Brain pericyte (primary cell): ENCODE measurements at regions not wholly inside any gene's neighbourhood (a gene's known extent, or its start where the extent isn't known, plus 50 kb on each side); places are given as distances from the start of the nearest gene placed in this dataset.

ENCODE experiments used
- DNase-seq: peaks from one replicate; pipeline ENCODE4 v3.0.0-alpha.2; 2012; ENCODE audit warnings: low read depth, low spot score

DNA sequence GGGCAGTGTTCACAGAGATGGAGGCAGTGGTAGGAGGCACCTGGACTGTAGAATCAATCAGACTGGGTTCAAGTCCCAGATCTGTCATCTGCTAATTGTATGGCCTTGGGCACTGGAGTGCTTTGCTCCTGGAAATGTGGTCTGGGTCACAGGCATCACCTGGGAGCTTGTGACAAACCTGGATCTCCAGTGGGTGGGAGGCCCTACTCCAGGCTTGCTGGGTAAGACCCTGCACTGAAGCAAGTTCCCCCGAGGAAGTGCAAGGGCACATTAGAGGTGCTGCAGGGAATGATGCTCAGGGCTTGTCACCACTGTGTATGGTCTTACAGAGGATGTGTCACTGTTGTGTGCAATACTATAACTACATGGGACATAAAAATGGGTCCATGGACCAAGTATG is 220.5 kb upstream of the ID2 start:
- no peak for DNase-seq

DNA sequence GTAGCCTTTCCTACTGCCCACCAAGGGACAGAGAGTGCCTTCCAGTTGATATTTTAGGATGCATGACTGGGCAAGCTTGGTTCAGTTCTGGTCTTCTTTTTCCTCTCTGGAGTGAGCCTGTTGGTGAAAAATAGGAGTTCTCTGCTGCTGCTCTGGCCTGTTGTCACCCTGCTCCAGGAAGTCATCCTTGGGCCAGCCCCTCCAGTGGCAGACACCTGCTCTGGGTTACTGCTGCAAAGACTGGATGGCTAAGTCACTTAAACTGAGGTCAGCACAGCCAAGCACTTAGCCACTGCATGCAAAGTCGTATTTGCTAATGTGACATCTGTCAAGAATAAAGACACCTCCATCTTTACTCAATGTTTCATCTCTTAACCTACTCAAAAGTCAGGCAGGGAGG is 219.6 kb upstream of the ID2 start:
- DNase-seq: no peak

DNA sequence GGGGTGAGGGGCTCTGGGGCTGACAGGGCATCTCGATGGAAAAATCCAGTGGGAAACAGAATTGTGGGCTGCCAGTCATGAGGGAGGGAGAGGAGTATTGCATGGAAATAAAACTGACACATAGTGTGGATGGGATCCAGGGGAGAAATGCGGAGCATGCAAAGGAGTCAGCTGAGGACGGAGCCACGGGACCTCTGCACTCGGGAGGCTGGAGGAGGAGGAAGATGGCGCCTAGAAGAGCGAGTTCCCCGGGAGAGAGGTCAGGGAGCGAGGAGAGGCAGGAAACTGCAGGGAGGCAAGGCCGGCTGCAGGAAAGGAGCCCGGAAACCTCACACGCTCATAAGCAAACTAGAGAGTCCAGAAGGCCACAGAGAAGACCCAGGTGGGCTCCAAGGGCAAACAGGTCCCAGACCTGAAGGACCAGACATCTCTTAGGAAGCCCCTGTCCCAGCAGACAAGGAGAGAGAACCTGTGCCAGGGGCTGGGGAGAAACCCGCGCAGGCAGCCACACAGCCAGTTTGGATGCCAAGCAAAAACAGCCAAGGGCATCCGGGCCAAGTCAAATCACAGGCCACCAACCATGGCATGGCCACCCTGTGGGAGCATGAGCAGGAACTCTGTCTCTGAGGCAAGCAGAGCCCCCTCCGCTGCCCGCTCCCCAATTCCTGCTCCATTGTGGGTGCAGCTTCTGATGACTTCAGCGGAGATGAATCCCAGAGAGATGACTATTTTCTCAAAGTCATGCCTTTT is 218.8 kb upstream of the ID2 start:
- no peak for DNase-seq

DNA sequence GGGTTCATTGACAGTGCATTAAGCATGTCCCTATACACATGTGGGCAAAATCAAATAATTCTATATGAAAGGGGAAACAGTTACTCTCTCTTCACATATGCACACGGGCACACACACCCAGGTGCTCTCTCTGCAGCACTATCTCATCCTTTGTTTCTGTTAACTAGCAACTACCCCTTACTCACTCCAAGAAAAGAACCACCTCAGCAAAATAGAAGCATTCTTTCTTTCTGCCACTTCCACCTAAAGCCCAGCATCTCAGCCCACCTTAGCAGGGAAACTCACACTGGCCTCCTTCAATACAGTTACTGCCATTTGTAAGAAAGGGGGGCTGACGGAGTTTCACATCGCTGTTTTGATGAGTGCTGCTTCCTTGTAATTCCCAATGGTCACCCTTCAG is 216.3 kb upstream of the ID2 start:
- DNase-seq: no peak

DNA sequence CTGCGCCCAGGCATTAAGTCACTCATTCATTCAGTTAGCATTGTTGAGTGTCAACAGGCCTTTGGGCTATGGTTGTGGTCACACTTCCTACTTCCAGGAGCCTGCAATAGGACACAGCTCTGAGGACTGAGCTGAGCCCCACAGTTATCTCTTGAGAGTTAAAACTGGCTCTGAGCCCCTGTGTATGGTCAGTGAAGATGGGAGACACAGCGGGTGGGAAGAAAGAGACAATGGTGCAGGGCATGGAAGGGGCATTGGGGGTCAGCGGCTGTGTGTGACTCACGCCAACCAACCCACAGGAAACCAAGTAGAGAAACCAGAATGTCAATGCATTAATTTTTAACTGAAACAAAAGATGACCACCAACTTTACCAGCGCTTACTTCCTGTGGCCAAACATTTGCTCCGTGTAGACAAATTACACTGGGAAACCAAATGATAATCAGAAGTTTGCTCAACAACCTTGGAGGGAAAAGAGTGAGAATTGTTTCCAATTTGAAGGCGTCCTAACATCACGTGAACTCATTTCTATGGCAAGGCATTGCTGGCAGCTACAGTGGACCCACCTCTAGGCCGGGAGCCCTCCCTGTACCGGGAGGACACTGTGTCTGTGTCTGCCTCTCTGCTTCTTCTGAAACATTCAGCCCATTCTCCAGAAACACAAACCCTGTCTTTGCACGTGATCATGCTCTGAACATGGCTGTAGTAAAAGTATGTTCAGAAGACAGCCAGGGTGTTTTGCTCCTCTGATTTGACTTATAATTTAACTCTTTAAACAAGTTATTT is 212.0 kb upstream of the ID2 start:
- DNase-seq: no peak

DNA sequence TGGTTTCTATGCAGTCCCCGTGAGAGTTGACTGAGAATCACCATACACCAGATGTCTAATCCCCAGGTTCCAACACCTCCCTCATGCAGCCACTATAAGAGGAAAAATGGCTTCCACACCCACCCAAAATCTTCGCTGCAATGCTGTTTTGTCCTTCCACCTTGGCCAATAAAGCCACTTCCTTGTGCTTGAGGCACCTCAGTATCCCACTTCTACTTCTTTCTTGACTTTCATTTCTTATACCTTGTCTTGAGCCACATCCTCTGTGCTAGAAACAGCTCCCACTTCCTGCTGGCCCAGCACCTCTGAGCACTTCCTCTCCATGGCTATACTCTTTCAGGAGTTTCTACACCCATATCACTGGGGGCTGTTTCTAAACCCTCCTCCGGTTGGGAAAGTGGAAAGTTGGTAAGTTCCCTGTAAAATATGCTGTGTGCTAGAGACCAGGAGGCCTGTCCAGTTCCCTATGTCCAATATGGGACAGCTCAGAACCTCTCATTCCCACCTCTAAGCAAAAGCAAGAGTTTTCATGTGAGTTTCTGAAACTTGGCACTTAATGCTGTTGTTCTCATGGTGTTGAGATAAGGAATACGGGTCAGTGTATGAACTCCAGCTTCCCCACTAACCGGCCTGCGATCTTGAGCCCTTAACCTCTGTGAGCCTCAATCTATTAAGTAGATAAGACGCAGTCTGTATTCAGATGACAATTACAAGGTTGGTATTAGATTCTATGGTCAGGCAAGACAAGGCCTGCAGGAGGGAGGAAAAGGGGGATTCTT is 209.1 kb upstream of the ID2 start:
- no peak for DNase-seq

DNA sequence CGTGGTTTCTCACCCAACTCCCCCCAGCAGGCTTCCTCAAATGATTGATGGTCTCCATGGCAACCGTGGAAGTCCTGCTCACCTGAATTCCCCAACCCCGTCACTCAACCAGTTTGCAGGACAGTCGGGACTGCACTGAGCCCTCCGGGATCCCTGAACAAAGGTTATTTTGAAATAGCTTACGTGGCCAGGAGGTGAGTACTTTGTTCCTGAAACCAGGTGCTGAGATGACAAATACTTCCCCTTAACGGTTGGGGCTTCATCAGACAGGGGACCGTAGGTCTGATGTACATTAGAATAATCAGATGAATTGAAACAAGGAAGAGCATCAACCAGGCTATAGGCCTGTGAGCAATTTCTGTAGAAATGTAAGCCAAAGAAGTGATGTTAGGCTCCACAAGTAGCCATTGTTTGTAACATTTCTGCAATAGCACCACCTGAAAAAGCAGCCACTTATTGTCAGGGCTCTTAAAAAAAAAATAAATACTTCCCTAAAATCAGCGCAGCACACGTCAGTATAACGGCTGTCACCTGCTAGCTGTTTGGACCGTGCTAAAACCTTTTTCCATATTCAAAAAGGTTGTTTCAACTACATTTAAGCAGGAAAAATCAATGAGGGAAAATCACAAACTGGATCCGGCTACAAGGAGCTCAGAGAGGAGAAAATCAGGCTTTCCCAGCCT is 206.4 kb upstream of the ID2 start:
- DNase-seq: no peak

DNA sequence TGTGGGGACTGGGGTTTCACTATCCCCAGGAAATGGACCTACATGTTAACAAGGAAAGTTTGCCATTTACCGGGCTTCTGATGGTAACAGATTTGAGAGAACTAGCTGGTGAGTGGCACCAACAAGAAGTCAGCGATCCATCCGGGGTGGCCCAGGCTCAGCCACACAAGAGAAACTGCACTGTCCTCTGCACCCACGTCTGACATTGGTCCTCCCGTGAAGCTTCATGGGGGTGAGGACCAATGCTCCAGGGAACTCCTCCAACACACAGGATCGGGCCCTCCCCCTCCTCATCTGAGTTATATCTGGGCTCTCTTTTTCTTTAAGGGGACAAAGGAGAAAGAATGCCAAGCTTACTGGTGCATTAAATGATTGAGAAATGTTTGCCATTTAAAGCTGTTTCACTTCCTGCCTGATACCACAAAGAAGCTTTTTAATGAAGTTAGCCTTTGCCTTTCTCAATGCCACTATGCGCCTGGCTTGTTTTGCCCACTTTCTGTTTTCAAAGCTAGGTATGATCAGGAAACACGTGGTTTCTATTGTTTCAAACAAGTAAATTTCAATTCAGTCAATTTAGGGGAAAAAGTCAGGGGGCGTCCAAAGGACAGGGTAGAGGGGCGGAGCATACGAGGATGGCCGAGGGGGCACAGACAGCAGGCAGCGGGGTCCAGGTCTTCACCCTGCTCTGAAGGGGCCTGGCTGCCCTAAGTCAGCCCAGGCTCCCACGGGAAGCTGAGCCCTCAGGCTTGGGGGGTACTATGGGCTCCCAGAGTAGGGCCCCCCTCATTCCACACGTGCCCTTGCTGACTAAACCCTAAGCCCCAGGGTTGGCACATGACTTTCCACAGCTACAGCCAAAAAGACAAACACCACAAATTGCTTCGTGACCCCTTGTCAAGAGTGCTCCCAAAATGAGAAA is 204.0 kb upstream of the ID2 start:
- DNase-seq: no peak

DNA sequence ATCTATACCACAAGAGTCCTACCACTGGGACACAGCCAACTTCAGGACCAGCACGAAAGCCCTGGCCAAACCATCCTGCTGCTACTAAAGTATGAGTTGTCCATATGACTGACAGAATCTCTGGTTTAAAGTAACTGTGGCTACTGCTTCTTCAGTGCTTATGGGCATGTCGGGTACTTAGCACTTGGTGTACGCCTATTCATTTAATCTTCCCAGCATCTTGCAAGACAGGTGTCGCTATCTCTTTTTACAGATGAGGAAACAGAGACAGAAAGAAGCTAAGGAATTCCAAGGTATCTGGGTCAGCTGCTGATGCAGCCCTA is 203.4 kb upstream of the ID2 start:
- no peak for DNase-seq

DNA sequence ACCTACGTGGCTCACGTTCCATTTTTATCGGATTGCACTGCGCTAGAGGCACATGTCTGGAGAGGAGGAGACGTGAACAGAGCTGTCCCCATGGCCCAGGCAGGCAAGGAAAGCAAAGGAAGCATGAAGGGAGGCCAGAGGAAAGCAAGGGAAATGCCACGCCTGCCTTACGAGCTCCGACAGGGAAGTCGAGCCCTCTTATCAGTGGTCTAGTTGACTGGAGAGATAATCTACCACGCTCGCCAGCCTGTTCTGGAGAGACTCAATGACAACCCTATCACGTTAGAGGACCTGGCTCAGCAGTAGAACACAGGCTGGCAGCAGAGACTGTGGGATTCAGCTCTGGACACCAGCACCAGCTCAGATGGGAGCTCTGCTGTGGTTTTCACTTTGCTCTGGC is 202.6 kb upstream of the ID2 start:
- no peak for DNase-seq

DNA sequence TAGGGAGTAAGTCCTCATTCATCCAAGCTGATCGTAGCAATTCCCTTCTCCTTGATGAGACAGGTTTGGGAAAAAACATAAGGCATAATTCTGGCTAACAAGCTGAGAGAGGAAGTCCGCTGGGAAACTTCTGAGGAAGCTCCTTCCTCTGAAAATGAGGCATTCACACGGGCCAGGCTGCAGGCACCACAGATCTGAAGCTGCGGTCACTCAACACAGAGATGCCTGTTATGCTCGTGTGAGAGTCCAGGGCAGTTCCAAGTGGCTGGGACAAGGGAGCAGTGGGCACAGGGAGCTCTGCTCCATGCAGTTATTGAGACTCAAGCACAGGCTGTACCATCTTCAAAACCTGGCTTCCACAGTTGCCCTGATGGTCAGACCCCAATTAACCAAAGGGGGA is 200.9 kb upstream of the ID2 start:
- DNase-seq: no peak

DNA sequence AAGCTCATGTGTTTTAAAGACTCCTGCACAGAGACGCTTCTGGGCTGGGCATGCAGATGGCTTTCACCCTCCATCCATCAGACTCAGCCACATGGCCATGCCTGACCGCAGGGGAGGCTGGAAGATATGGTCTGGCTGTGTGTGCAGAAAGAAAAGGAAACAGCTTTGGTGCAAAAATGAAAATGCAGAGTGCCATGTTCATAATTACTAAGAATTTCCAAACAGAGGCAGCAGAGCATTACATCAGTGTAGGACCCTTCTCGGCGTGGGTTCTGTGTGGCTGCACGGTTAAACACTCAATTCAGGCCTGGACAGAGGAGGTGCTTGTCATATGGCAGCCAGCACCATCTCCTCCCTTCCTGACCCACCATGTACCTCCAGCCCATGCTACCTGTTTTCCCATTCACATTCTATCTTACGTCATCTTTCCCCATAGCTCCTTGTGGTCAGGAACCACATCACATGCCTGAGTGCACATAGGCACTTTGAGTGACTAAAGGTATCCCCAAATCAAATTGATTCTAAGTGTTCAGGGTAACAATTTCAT is 200.3 kb upstream of the ID2 start:
- DNase-seq: no peak

DNA sequence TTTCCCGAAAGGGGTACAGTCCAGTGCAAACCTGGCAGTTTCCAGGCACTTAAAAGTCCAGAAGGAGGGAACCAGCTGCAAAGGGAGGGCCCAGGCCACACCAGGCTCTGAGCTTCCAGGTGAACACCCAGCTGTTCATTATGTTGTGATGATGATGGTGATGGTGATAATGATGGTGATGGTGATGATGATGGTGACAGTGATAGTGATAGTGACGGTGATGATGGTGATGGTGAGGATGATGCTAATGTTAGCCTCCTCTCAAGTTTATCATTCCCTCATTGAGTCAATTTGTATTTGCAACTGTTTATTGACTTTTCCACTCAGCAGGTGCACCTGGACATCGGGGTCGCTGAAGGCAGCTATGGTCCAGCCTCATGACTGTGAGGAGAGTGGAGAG is 199.4 kb upstream of the ID2 start:
- DNase-seq: no peak

DNA sequence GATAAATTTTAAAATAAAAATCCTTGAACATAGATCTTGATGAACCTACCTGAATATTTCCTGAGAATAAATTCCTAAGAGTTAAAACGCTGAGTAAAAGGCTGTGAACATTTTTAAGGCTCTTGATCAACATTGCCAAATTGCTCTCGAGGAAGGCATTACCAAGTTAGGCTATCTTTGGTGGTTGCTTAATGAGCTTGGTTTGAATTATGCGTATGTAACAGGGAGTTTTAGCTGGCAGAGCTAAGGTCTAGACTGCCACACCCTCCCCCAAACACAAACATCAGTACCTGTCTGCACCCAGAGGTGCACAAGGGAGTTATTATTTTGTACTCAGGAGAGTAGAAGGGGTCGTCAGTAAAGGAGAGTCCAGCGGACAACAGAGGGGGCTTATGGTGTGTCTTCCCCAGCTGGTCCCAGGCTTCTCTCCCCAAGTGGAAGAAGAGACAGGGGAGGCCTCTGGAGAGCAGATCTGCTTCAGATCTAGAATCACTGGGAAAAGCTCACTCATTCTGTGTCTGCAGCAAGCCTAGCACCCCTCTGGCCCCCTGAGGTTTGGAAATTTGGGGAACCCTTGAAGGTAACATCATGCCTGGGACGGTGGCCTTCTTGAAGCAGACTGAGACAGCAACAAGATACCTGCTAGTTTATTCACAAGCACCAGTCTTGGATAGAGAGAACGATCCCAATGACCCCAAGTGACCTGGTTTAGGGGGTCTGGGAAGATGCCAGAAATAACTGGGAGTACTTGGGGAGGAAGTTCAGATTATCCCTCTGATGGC is 197.2 kb upstream of the ID2 start:
- DNase-seq: no peak

DNA sequence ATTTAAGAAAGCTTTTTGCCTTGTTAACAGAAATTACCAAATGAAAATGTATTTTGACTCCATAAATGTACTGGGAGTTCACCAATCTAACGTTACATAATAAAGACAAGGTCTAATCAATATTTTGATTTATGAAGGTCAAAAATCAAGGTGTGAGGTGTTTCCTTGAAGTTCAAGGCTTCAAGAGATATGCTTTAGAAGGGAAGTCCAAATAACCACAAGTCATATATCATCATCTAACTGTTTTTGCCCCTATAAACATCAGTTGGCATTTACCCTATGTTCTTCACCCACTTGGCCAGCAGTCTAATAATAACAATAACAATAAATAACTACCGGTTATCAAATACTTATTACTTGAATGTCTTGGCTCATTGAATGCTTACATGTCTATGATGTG is 196.1 kb upstream of the ID2 start:
- no peak for DNase-seq

DNA sequence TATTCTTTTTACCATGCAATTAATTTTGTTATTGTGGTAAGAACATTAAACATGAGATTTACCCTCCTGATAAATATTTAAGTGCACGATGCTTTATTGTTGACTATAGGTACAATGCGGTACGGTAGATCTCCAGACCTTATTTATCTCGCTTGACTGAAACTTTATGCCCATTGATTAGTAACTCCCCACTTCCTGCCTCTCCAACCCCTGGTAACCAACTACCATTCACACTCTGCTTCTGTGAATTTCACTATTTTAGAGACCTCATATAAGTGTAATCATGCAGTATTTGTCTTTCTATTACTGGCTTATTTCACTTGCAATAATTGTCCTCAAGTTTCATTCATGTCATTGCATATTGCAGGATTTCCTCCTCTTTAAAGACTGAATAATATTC is 195.7 kb upstream of the ID2 start:
- DNase-seq: no peak

DNA sequence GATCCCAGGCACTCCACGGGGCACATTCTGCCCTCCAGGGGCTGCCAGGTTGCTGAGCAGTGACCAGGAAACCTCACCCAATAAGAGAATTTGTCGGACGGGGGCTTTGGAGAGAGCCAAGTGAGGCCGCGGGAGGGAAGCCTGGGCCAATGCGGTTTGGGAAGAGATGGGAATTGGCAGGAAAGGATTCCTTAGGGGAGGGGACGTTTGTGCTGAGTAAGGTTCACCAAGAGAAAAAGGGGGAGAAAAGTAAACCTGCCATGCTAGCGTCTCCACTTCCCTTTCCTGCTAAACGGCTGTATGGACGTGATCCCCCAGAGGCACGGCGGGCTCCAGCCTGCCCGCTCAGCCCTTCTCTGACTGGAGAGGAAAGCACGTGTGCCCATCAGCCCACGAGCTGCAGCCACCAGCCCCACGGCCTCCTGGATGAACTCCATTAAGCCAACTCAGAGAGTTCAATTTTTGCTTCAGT is 194.4 kb upstream of the ID2 start:
- no peak for DNase-seq

DNA sequence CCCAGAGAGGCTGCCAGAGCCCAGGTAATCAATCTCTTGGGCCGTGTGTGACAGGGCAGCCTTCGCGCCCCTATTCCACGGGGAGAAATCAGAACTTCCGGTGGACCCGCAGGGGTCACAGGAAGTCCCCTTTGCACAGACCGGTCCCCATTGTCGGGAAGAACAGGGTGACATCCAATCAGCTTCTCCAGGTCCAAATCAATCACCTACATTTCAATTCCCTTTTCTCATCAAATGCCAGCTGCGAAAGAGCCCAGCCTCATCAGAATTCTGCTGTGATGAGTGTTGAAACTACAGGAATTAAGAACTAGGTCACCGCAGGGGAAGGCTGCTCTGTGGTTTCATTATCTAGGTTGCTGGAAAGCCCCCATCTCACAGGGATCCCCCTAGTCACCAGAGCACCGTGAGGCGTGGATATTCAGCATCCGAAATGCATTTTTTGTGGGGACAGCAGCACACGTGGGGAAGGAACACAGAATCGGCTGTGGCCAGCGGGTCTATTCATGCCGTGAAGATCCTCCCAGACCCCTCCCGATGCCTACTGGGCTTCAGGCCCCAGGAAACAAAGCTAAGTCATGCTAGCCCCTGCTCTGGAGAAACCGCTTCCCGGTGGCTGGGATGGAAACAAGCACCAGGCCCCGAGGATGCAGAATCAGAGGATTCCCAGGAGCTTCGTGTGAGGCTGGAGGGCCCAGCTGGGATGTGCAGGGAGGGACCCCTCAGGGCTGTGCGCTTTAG is 193.7 kb upstream of the ID2 start:
- DNase-seq: no peak

DNA sequence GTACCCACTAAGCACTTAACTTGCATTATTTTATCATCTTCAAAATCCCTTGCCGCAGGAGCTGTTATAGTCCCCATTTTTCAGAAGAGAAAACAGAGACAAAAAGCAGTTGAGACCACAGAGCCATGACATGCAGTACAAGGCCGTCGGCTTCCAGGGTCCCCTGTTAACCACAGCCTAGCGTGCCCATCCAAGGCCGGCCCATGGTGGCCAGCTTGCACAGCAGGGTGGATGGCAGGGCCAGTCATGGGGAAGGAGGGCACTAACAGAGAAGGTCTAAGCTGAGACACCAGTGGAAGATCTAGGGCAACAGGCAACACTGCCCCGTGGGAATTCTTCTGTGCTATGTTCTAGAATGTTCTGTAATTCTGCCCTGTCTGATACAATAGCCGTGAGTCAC is 192.6 kb upstream of the ID2 start:
- DNase-seq: no peak
